OCI-LY3 (cell line): ENCODE measurements at regions not wholly inside any gene's neighbourhood (a gene's known extent, or its start where the extent isn't known, plus 50 kb on each side); places are given as distances from the start of the nearest gene placed in this dataset.

Experiments used
- CTCF ChIP-seq: fragments of 200-600, 300-600 bp; sonication (generic); IDR thresholded peaks from 2 replicates; pipeline ENCODE4 v1.5.1; 2014; ENCODE audit warnings: antibody characterized with exemption, low read length, low read depth
- EZH2phosphoT487 ChIP-seq: fragments of 200-600 bp; shearing (Covaris generic); IDR thresholded peaks from 2 replicates; pipeline ENCODE4 v1.6.1; 2018; ENCODE audit warnings: antibody characterized with exemption, mixed run types, low read depth

GRCh38 chr1:4853904-4854303, 199.5 kb downstream of the AJAP1 start:
- TF ChIP-seq CTCF, result no peak
- no peak for TF ChIP-seq EZH2phosphoT487
